Suprapubic skin (tissue), 3 donors: ENCODE measurements at regions not wholly inside any gene's neighbourhood (a gene's known extent, or its start where the extent isn't known, plus 50 kb on each side); places are given as distances from the start of the nearest gene placed in this dataset.

Experiments
- CTCF ChIP-seq, 2 donors: fragments of 200-600 bp in 1 of 2; fragments of 450-650 bp in 1 of 2; sonication (generic) in 1 of 2; IDR thresholded peaks; one replicate each; pipeline ENCODE4 v1.5.1; 2016 to 2019; ENCODE audit warnings: antibody characterized with exemption in 2 of 2, mild to moderate bottlenecking in 1 of 2, moderate library complexity in 1 of 2
- EP300 ChIP-seq: sonication (generic); formaldehyde crosslinking; IDR thresholded peaks from one replicate; pipeline ENCODE4 v1.6.1; 2017; ENCODE audit warnings: antibody characterized with exemption
- POLR2A ChIP-seq, 2 donors: fragments of 450-650 bp; IDR thresholded peaks; one replicate each; pipeline ENCODE4 v1.6.1; 2017; ENCODE audit warnings: antibody characterized with exemption in 2 of 2, mild to moderate bottlenecking in 2 of 2, moderate library complexity in 2 of 2

- TF ChIP-seq POLR2A (IDR thresholded peaks at IDR 0.05) (no peak), CTCF (IDR thresholded peaks at IDR 0.05) (no peak), EP300 (no peak)
These were observed 880.6 kb downstream of the BRINP3 start for GRCh38 chr1:189597083-189597482.
